Keratinocyte (primary cell): ENCODE measurements at regions not wholly inside any gene's neighbourhood (a gene's known extent, or its start where the extent isn't known, plus 50 kb on each side); places are given as distances from the start of the nearest gene placed in this dataset.

ENCODE experiments used
- DNase-seq: peaks from one replicate; pipeline ENCODE4 v3.0.0-alpha.2; 2011; ENCODE audit warnings: low read depth, missing footprints, low spot score
- FAIRE-seq: peaks from 2 replicates; lab custom pipeline; 2011; peaks lifted over from hg19 to GRCh38; lab: Jason Lieb, UNC
- H2AFZ ChIP-seq: 2 replicates; pipeline ENCODE4 v1.6.0; 2012; ENCODE audit warnings: low read length, control low read depth, inconsistent platforms; ENCODE audit not compliant: control insufficient read depth
- H3K27ac ChIP-seq: 2 replicates; pipeline ENCODE4 v1.5.1; 2011; ENCODE audit warnings: low read length; ENCODE audit not compliant: control insufficient read depth, insufficient read depth
- H3K27me3 ChIP-seq: 3 replicates; pipeline ENCODE4 v1.6.0; 2011; ENCODE audit warnings: low read length; ENCODE audit not compliant: control insufficient read depth, insufficient read depth; ENCODE audit errors: extremely low read depth
- H3K36me3 ChIP-seq, 2 experiments: 2 replicates in 1 of 2; 3 replicates in 1 of 2; pipeline ENCODE4 v1.5.1; 2011; ENCODE audit warnings: low read length in 2 of 2, mild to moderate bottlenecking in 1 of 2; ENCODE audit not compliant: control insufficient read depth in 2 of 2, insufficient read depth in 2 of 2; ENCODE audit errors: extremely low read depth in 1 of 2
- H3K4me1 ChIP-seq: 3 replicates; pipeline ENCODE4 v1.5.1; 2011; ENCODE audit warnings: low read length; ENCODE audit not compliant: control insufficient read depth, insufficient read depth; ENCODE audit errors: extremely low read depth
- H3K4me2 ChIP-seq: 3 replicates; pipeline ENCODE4 v1.6.0; 2011; ENCODE audit warnings: low read depth, low read length; ENCODE audit not compliant: control insufficient read depth, insufficient read depth; ENCODE audit errors: extremely low read depth
- H3K4me3 ChIP-seq, 3 experiments: fragments of 200-600 bp in 1 of 3; sonication (generic) in 1 of 3; 2 replicates in 2 of 3; 3 replicates in 1 of 3; pipeline ENCODE4 v1.5.1; 2011 to 2016; ENCODE audit warnings: low read length in 3 of 3, mild to moderate bottlenecking in 3 of 3, control low read depth in 2 of 3, inconsistent platforms in 1 of 3, low read depth in 1 of 3, mixed read lengths in 1 of 3, mixed run types in 1 of 3, moderate library complexity in 1 of 3; ENCODE audit not compliant: control insufficient read depth in 2 of 3, insufficient read depth in 2 of 3; ENCODE audit errors: extremely low read depth in 1 of 3
- H3K79me2 ChIP-seq: 2 replicates; pipeline ENCODE4 v1.6.0; 2012; ENCODE audit warnings: low read length; ENCODE audit not compliant: control insufficient read depth, insufficient read depth
- H3K9ac ChIP-seq: 3 replicates; pipeline ENCODE4 v1.6.0; 2011; ENCODE audit warnings: low read length; ENCODE audit not compliant: control insufficient read depth, insufficient read depth; ENCODE audit errors: extremely low read depth
- H3K9me1 ChIP-seq: 3 replicates; pipeline ENCODE4 v1.6.0; 2011; ENCODE audit warnings: low read length; ENCODE audit not compliant: control insufficient read depth, insufficient read depth; ENCODE audit errors: extremely low read depth
- H3K9me3 ChIP-seq: 2 replicates; pipeline ENCODE4 v1.5.1; 2012; ENCODE audit warnings: low read depth, low read length; ENCODE audit not compliant: control insufficient read depth
- H4K20me1 ChIP-seq: 3 replicates; pipeline ENCODE4 v1.6.0; 2011; ENCODE audit warnings: low read length; ENCODE audit not compliant: control insufficient read depth, insufficient read depth; ENCODE audit errors: extremely low read depth
- EZH2 ChIP-seq: IDR thresholded peaks from one replicate; pipeline ENCODE4 v1.6.1; 2012; ENCODE audit warnings: inconsistent platforms, mild to moderate bottlenecking, low read length, moderate library complexity
- dilution Hi-C: fragments of 300-500 bp; cut with MboI; formaldehyde crosslinking; loops from one replicate; pipeline ENCODE4 v1.7.0; 2020; ENCODE audit warnings: low sequenced_read_pairs; ENCODE audit not compliant: extremely low pct_ligation_motif_present
- TF ChIP-seq, protein P1 (sequence below), 3 experiments: IDR thresholded peaks in 1 of 3; conservative IDR thresholded peaks in 1 of 3; optimal IDR thresholded peaks in 1 of 3; 2 replicates in 2 of 3; 3 replicates in 1 of 3; pipeline versions ENCODE3 to v1.5.1; 2011; ENCODE audit warnings: low read length in 3 of 3, mild to moderate bottlenecking in 3 of 3, moderate library complexity in 2 of 3, control low read depth in 1 of 3, inconsistent platforms in 1 of 3; ENCODE audit not compliant: insufficient read depth in 2 of 3; ENCODE audit errors: extremely low read depth in 1 of 3

DNA sequence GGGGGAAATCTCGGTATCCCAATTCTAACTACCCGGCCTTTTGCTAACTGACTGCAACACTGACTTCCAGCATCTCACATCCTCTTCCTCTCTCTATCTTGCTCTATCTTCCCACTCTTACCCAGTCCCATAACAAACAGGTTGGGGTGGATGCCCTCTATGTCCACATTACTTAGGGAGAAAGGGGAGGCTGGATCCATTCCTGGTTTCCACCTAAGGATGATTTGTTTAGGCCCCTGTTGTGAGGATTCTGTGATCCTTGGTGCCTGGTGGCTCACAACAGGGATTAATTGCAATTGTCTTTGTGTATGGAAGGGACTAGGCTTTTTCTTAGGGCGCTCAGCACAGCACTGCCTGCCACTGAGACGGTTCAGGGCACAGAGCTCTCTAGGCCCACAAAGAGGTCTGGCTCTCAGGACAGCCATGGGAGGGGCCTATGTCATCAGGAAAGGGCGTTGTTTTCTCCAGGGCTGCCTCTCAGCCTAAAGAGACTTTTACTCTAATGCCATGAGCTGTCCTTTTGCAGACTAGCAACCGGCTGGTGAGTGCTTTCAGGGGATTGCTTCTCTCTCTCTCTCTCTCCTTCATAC, 612.1 kb upstream of the SALL1 start:
- DNase-seq (no peak), FAIRE-seq (no peak)
- Histone ChIP-seq H3K79me2 (no peaks in the 10 kb centered on the region), H3K4me3 (no peak overlapping the region), H3K4me1 (no peaks in the 10 kb centered on the region), H3K27ac (no peak overlapping the region), H4K20me1 (no peaks in the 10 kb centered on the region), H2AFZ (no peak overlapping the region), H3K27me3 (peaks cover 4% of the 10 kb centered on the region), H3K36me3 (no peaks in the 10 kb centered on the region), H3K9ac (no peak overlapping the region), H3K9me1 (no peaks in the 10 kb centered on the region), H3K4me2 (no peak overlapping the region), H3K9me3 (no peaks in the 10 kb centered on the region)
- dilution Hi-C loops: no loop called here
- no peak for TF ChIP-seq EZH2
- TF ChIP-seq, protein P1, sequence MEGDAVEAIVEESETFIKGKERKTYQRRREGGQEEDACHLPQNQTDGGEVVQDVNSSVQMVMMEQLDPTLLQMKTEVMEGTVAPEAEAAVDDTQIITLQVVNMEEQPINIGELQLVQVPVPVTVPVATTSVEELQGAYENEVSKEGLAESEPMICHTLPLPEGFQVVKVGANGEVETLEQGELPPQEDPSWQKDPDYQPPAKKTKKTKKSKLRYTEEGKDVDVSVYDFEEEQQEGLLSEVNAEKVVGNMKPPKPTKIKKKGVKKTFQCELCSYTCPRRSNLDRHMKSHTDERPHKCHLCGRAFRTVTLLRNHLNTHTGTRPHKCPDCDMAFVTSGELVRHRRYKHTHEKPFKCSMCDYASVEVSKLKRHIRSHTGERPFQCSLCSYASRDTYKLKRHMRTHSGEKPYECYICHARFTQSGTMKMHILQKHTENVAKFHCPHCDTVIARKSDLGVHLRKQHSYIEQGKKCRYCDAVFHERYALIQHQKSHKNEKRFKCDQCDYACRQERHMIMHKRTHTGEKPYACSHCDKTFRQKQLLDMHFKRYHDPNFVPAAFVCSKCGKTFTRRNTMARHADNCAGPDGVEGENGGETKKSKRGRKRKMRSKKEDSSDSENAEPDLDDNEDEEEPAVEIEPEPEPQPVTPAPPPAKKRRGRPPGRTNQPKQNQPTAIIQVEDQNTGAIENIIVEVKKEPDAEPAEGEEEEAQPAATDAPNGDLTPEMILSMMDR (optimal IDR thresholded peaks at IDR 0.05 in 1 of 3, IDR thresholded peaks at IDR 0.05 in 1 of 3, conservative IDR thresholded peaks at IDR 0.05 in 1 of 3; ENCODE audit: extremely low read depth in 1 of 3, insufficient read depth in 2 of 3, low read length in 3 of 3): no peak

DNA sequence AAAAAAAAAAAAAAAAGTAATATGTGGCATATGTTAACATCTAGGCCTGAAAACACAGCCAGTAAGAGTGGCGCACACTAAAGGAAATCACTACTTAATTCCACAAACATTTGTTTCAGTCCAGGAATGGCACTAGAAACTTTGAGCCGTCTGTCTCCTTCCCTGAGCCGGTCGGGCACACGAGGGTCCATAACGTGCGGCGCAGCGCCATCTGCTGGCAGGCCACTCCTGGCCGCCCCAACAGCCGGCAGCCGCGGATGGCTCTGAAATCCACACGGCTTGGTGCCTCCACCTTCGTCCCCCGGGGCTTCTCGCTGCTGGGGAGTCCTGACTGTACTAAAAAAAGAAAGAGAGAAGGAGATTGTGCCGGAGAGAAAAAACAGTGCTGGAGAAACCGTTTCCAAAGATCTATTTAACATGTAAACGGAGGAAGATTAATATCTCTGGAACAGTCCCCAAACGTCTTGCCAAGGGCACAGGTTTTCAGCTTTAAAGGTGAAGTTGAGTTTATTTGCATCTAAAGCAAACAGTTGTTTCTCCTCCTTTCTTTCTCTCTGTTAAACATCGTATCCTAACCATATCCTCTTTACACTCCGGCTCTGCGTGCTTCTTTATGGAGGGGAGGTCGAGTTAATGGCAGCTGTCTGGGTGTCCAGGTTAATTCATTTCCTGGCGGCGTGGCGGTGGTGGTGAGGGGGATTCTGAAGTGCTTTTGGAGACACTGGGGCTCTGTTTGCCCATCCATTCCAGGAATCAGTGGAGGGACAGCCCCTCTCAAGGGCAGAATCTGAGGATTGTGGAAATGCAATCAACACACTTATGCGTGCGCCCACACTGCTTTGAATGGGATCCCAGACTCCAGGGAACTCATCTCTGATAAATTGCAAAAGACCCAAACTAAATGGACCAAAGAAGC, 611.3 kb upstream of the SALL1 start:
- no peak for DNase-seq
- peaks cover 4% of the 10 kb centered on the region for H3K27me3 ChIP-seq
- no peak overlapping the region for H3K9ac ChIP-seq
- H2AFZ ChIP-seq: peak overlapping the region; percentile 29
- H3K79me2 ChIP-seq: no peaks in the 10 kb centered on the region
- H3K9me3 ChIP-seq: no peaks in the 10 kb centered on the region
- no peaks in the 10 kb centered on the region for H3K9me1 ChIP-seq
- no peaks in the 10 kb centered on the region for H3K4me1 ChIP-seq
- H4K20me1 ChIP-seq: no peaks in the 10 kb centered on the region
- no peaks in the 10 kb centered on the region for H3K36me3 ChIP-seq
- no peak overlapping the region for H3K27ac ChIP-seq
- TF ChIP-seq, protein P1 (optimal IDR thresholded peaks at IDR 0.05 in 1 of 3, IDR thresholded peaks at IDR 0.05 in 1 of 3, conservative IDR thresholded peaks at IDR 0.05 in 1 of 3; ENCODE audit: extremely low read depth in 1 of 3, insufficient read depth in 2 of 3, low read length in 3 of 3): peak; percentile 86 to 96 (median 95)
- no peak for TF ChIP-seq EZH2
- FAIRE-seq: peak; percentile 73
- dilution Hi-C loops: no loop called here
- peak overlapping the region; percentile 31 for H3K4me2 ChIP-seq
- H3K4me3 ChIP-seq: no peak overlapping the region
